Pulmonary artery endothelial cell (primary cell): ENCODE measurements at regions not wholly inside any gene's neighbourhood (a gene's known extent, or its start where the extent isn't known, plus 50 kb on each side); places are given as distances from the start of the nearest gene placed in this dataset.

Experiments
- DNase-seq: peaks from one replicate; pipeline ENCODE4 v3.0.0-alpha.2; 2011; ENCODE audit warnings: low read depth, low spot score

GRCh38 chr3:27861046-27862036 is 139.2 kb upstream of the EOMES start:
- no peak for DNase-seq

GRCh38 chr3:27865731-27866130 is 143.6 kb upstream of the EOMES start:
- no peak for DNase-seq

- no peak for DNase-seq
Observed at GRCh38 chr3:27869152-27869551, 147.0 kb upstream of the EOMES start.

GRCh38 chr3:27877061-27878013 is 155.2 kb upstream of the EOMES start:
- DNase-seq, result no peak

- no peak for DNase-seq
Observed at GRCh38 chr3:27878014-27878383, 155.9 kb upstream of the EOMES start.

- DNase-seq, result no peak
Observed at GRCh38 chr3:27880969-27881892, 159.1 kb upstream of the EOMES start.

- DNase-seq, result no peak
Observed at GRCh38 chr3:27883266-27883665, 161.1 kb upstream of the EOMES start.

GRCh38 chr3:27885641-27886040 is 163.5 kb upstream of the EOMES start:
- no peak for DNase-seq

GRCh38 chr3:27888562-27888961 is 166.4 kb upstream of the EOMES start:
- DNase-seq, result no peak

GRCh38 chr3:27889745-27890144 is 167.6 kb upstream of the EOMES start:
- no peak for DNase-seq

- DNase-seq, result no peak
Observed at GRCh38 chr3:27900316-27900715, 178.2 kb upstream of the EOMES start.

- DNase-seq, result no peak
Observed at GRCh38 chr3:27903446-27903845, 181.3 kb upstream of the EOMES start.

- DNase-seq, result no peak
Observed at GRCh38 chr3:27905625-27906024, 183.5 kb upstream of the EOMES start.

- DNase-seq, result no peak
Observed at GRCh38 chr3:27907148-27907547, 185.0 kb upstream of the EOMES start.

GRCh38 chr3:27907929-27908328 is 185.8 kb upstream of the EOMES start:
- no peak for DNase-seq

- no peak for DNase-seq
Observed at GRCh38 chr3:27910456-27910855, 188.3 kb upstream of the EOMES start.

GRCh38 chr3:27914199-27914598 is 192.1 kb upstream of the EOMES start:
- DNase-seq, result no peak

GRCh38 chr3:27923349-27924068 is 201.4 kb upstream of the EOMES start:
- DNase-seq, result no peak

- DNase-seq, result no peak
Observed at GRCh38 chr3:27927882-27928281, 205.8 kb upstream of the EOMES start.

GRCh38 chr3:27930052-27930602 is 208.0 kb upstream of the EOMES start:
- DNase-seq, result no peak
